ENCODE measurements at regions not wholly inside any gene's neighbourhood (a gene's known extent, or its start where the extent isn't known, plus 50 kb on each side); places are given as distances from the start of the nearest gene placed in this dataset.

DNA sequence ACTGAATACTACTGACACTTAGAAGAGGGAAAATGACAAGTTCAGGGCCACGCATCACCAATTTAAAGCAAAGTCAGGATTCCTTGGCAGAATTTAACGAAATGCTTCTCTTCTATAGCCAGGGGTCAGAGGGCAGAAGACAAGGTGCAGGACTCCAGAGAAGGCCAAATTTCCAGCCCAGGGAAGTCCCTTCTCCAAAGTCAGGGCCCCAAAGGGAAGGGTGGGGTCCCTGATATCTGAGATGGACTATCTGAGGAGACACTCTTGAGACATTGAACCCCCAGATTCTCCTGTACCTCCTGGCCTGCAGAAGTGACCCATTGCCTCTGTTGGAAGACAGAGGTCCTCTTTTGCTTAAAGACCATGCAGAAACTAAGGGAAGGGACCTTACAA is 91.2 kb downstream of the RPS6KA4 start:
- intact Hi-C loops (cut with DNase I): no loop called here
- no peak for TF ChIP-seq POLR2A (IDR thresholded peaks at IDR 0.05)
- TF ChIP-seq, protein P1, sequence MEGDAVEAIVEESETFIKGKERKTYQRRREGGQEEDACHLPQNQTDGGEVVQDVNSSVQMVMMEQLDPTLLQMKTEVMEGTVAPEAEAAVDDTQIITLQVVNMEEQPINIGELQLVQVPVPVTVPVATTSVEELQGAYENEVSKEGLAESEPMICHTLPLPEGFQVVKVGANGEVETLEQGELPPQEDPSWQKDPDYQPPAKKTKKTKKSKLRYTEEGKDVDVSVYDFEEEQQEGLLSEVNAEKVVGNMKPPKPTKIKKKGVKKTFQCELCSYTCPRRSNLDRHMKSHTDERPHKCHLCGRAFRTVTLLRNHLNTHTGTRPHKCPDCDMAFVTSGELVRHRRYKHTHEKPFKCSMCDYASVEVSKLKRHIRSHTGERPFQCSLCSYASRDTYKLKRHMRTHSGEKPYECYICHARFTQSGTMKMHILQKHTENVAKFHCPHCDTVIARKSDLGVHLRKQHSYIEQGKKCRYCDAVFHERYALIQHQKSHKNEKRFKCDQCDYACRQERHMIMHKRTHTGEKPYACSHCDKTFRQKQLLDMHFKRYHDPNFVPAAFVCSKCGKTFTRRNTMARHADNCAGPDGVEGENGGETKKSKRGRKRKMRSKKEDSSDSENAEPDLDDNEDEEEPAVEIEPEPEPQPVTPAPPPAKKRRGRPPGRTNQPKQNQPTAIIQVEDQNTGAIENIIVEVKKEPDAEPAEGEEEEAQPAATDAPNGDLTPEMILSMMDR (IDR thresholded peaks at IDR 0.05): no peak
- WGBS, 2 donors: 78 to 79% methylated on average over 2 of the region's 2 CpGs

DNA sequence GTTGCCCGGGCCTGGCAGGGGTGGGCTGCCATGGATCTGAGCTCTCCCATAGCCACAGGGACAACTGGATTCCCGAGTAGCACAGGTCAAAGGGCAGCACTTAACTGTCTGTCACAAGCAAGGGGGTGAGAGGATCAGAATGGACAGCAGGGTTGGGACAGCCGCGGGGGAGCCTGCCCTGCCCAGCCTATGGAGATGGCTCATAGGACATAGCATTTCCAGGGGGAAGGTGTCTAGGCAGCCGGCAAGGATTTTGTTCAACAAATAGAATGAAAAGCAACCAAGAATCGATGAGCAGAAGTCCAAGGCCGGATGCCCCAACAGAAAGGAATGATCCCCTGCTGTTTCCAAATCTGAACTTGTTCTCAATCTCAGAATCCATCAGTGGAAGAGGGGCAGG is 92.9 kb downstream of the RPS6KA4 start:
- no peak overlapping the region for H3K4me3 ChIP-seq
- DNase-seq: no peak
- WGBS, 2 donors: 78 to 81% methylated on average over 5 of the region's 7 CpGs
- TF ChIP-seq POLR2A (IDR thresholded peaks at IDR 0.05): no peak
- TF ChIP-seq, protein P1 (IDR thresholded peaks at IDR 0.05): no peak
- intact Hi-C loops (cut with DNase I): no loop called here
- no peaks in the 10 kb centered on the region for H3K36me3 ChIP-seq
- no peaks in the 10 kb centered on the region for H3K9me3 ChIP-seq
- H3K27me3 ChIP-seq: peaks cover 0 to 46% (median 0%) of the 10 kb centered on the region in 4 donors
- H3K27ac ChIP-seq: no peak overlapping the region
- H3K4me1 ChIP-seq: peaks cover 16 to 25% (median 23%) of the 10 kb centered on the region in 3 donors

More for the DNA sequence above, 91.2 kb downstream of the RPS6KA4 start:
- Histone ChIP-seq H3K4me3 (no peak overlapping the region), H3K27ac (no peak overlapping the region), H3K4me1 (peaks cover 16 to 25% (median 23%) of the 10 kb centered on the region in 3 donors), H3K9me3 (no peaks in the 10 kb centered on the region), H3K36me3 (no peaks in the 10 kb centered on the region), H3K27me3 (peaks cover 0 to 54% (median 0%) of the 10 kb centered on the region in 4 donors)
- no peak for DNase-seq

DNA sequence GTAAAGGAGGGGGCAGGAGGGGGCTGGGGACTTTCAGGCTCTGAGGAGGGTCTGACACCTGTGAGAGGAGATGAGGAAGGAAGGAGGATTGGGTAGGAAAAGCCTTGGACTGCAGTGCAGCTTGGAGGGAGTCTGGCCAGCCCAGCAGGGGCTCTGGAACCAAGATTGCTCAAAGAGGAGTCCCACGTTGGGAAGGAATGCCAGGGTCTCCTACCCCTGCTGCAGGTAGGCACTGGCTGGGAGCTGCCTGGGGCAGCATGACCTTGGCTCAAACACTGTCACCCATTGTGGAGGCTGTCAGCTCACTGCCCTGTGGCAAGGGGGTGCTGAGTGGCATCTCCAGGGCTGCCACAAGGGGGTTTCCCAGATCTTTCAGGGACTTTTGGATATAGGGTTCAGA is 94.5 kb downstream of the RPS6KA4 start:
- DNase-seq: no peak
- peaks cover 13 to 15% (median 14%) of the 10 kb centered on the region in 3 donors for H3K4me1 ChIP-seq
- no peak overlapping the region for H3K4me3 ChIP-seq
- peaks cover 0 to 30% (median 0%) of the 10 kb centered on the region in 4 donors for H3K27me3 ChIP-seq
- no peaks in the 10 kb centered on the region for H3K36me3 ChIP-seq
- intact Hi-C loops (cut with DNase I): no loop called here
- WGBS, 2 donors: 45 to 83% methylated on average over 1 of the region's 1 CpG
- H3K9me3 ChIP-seq: no peaks in the 10 kb centered on the region
- TF ChIP-seq, protein P1 (IDR thresholded peaks at IDR 0.05): no peak
- no peak for TF ChIP-seq POLR2A (IDR thresholded peaks at IDR 0.05)
- H3K27ac ChIP-seq: no peak overlapping the region

DNA sequence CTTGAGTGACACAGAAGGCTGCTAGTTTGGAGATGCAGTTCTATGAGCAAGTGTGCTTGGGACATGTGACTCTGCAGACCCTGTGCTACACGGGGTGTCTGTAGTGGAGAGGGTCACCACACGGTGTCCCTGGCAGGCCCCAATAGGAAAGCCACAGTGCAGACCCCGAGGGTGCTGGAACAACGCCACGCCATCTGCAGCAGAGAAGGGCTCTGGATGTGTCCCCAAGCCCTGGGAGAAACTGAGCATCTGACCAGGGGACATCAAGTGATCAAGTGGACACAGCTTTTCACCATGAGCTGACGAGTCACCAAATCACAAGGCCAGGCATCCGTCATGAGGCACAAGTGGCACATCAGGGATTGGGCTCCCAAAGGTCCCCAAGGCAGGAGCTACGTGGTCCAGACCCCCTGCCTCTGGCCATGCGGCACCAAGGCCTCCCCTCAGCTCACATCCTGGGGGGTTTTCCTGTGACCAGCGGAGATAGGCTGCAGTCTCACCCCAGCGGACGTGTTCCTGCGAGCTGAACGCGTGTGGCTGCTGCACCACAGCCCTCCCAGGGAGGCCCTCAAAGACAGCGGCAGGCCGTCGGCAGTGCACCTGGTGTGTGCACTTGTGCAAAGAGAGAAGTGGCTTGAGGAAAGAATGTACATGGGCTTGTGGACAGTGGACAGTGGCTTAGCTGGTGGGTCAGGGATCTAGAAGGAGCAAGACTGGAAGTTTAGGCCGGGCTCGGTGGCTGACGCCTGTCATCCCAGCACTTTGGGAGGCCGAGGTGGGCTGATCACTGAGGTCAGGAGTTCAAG is 96.7 kb downstream of the RPS6KA4 start:
- DNase-seq: no peak
- Histone ChIP-seq H3K27me3 (peaks cover 0 to 15% (median 0%) of the 10 kb centered on the region in 4 donors), H3K36me3 (no peaks in the 10 kb centered on the region), H3K4me3 (no peak overlapping the region), H3K9me3 (no peaks in the 10 kb centered on the region), H3K4me1 (no peaks in the 10 kb centered on the region), H3K27ac (no peak overlapping the region)
- intact Hi-C loops (cut with DNase I): no loop called here
- TF ChIP-seq, protein P1 (IDR thresholded peaks at IDR 0.05): no peak
- TF ChIP-seq POLR2A (IDR thresholded peaks at IDR 0.05): no peak
- 86 to 92% methylated on average over 8 to 10 of the region's 22 CpGs for WGBS, 2 donors

DNA sequence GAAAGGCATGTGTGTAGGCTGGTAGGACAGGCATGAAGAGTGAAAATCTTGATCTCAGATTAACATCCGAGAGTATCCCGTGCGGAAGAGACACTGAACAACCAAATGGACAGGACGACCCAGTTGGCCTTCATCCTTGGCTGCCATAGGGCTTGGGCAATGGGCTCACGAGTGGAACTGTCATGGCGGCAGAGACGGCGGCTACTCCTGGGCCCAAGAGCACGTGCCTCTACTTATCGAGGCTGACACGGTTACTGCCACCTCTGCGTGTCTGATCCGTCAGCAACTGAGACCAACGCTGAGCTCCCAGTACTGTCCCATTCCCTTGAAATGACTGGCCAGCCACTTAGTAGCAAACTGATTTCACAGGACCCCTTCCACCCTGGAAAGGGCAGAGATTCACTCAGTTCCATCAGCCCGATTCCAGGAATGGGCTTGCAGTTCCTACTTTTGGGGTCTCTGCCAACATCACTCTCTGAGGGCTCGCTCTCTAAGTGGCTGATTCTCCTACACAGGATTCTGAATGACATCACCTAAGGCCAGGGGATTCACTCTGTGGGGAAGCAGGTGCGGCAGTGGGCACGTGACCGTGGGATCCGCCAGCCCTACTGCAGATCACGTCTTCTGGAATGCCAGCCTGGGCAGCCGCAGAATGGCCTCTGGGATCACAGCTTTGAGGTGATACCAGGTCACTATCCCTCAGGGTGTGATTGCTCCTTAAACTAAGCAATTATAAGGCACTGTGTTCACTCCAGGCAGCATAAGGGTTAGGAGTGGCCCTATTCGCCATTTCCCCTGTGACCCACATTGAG is 97.8 kb downstream of the RPS6KA4 start:
- Histone ChIP-seq H3K36me3 (no peaks in the 10 kb centered on the region), H3K27ac (no peak overlapping the region), H3K9me3 (no peaks in the 10 kb centered on the region), H3K4me1 (no peaks in the 10 kb centered on the region), H3K4me3 (no peak overlapping the region), H3K27me3 (peaks cover 0 to 19% (median 0%) of the 10 kb centered on the region in 4 donors)
- TF ChIP-seq, protein P1 (IDR thresholded peaks at IDR 0.05): no peak
- TF ChIP-seq POLR2A (IDR thresholded peaks at IDR 0.05): no peak
- intact Hi-C loops (cut with DNase I): no loop called here
- WGBS, 2 donors: 87 to 89% methylated on average over 12 to 20 of the region's 23 CpGs
- no peak for DNase-seq

Measured in esophagus squamous epithelium (tissue), 5 donors.